Esophagus (tissue), 2 donors: ENCODE measurements at regions not wholly inside any gene's neighbourhood (a gene's known extent, or its start where the extent isn't known, plus 50 kb on each side); places are given as distances from the start of the nearest gene placed in this dataset.

ENCODE experiments used
- H3K27ac ChIP-seq, 2 donors: one replicate each; pipeline ENCODE4 v1.5.1; 2013; ENCODE audit warnings: low read depth in 2 of 2, mild to moderate bottlenecking in 2 of 2, inconsistent platforms in 1 of 2, low read length in 1 of 2, moderate library complexity in 1 of 2
- H3K27me3 ChIP-seq, 2 donors: one replicate each; pipeline ENCODE4 v1.6.1; 2013; ENCODE audit warnings: low read length in 2 of 2, control low read depth in 1 of 2, mild to moderate bottlenecking in 1 of 2; ENCODE audit not compliant: insufficient read depth in 2 of 2, control insufficient read depth in 1 of 2
- H3K36me3 ChIP-seq, 2 donors: one replicate each; pipeline ENCODE4 v1.6.1; 2013; ENCODE audit warnings: low read length in 1 of 2; ENCODE audit not compliant: control insufficient read depth in 2 of 2, insufficient read depth in 2 of 2
- H3K4me1 ChIP-seq, 2 donors: one replicate each; pipeline ENCODE4 v1.6.1; 2013; ENCODE audit warnings: low read length in 1 of 2; ENCODE audit not compliant: control insufficient read depth in 2 of 2, insufficient read depth in 2 of 2
- H3K4me3 ChIP-seq, 2 donors: one replicate each; pipeline ENCODE4 v1.5.1; 2013; ENCODE audit warnings: low read length in 2 of 2, mild to moderate bottlenecking in 2 of 2, low read depth in 1 of 2, moderate library complexity in 1 of 2
- H3K9me3 ChIP-seq, 2 donors: one replicate each; pipeline ENCODE4 v1.6.1; 2013; ENCODE audit warnings: mild to moderate bottlenecking in 2 of 2, low read depth in 1 of 2, low read length in 1 of 2, moderate library complexity in 1 of 2; ENCODE audit not compliant: control insufficient read depth in 2 of 2, insufficient read depth in 1 of 2
- WGBS, 2 donors: extraction: QIAGEN DNeasy Blood & Tissue Kit; methylation state at CpG; one replicate each; pipeline ENCODE4 v1.1.7; 2013; 5-methylcytosine and 5-hydroxymethylcytosine counted together
- donor health status: healthy with polysubstance abuse.
- donor health status: Bipolar disorder and iron deficiency.

- H3K9me3 ChIP-seq, result no peaks in the 10 kb centered on the region
- no peaks in the 10 kb centered on the region for H3K36me3 ChIP-seq
- 85 to 86% methylated on average over 14 of the region's 14 CpGs for WGBS, 2 donors
- no peak overlapping the region for H3K4me3 ChIP-seq
- H3K27me3 ChIP-seq, result no peaks in the 10 kb centered on the region
- no peaks in the 10 kb centered on the region for H3K4me1 ChIP-seq
- H3K27ac ChIP-seq, result no peak overlapping the region
These were observed 135.0 kb upstream of the ALKAL2 start for GRCh38 chr2:422676-423435.

GRCh38 chr2:421406-421805 is 133.5 kb upstream of the ALKAL2 start:
- H3K4me1 ChIP-seq, result no peaks in the 10 kb centered on the region
- no peak overlapping the region for H3K27ac ChIP-seq
- H3K9me3 ChIP-seq, result no peaks in the 10 kb centered on the region
- H3K4me3 ChIP-seq, result no peak overlapping the region
- WGBS, 2 donors, result 95 to 97% methylated on average over 14 of the region's 14 CpGs
- no peaks in the 10 kb centered on the region for H3K36me3 ChIP-seq
- peaks cover 0 to 2% of the 10 kb centered on the region in 2 donors for H3K27me3 ChIP-seq

- peaks cover 0 to 4% of the 10 kb centered on the region in 2 donors for H3K27me3 ChIP-seq
- no peak overlapping the region for H3K4me3 ChIP-seq
- H3K4me1 ChIP-seq, result no peaks in the 10 kb centered on the region
- 81 to 91% methylated on average over 18 to 24 of the region's 28 CpGs for WGBS, 2 donors
- no peak overlapping the region for H3K27ac ChIP-seq
- H3K9me3 ChIP-seq, result no peaks in the 10 kb centered on the region
- no peaks in the 10 kb centered on the region for H3K36me3 ChIP-seq
These were observed 131.9 kb upstream of the ALKAL2 start for GRCh38 chr2:419687-420317.

- Histone ChIP-seq H3K9me3 (no peaks in the 10 kb centered on the region), H3K4me3 (no peak overlapping the region), H3K27ac (no peak overlapping the region), H3K27me3 (peaks cover 0 to 4% of the 10 kb centered on the region in 2 donors), H3K4me1 (no peaks in the 10 kb centered on the region), H3K36me3 (no peaks in the 10 kb centered on the region)
- WGBS, 2 donors, result 67 to 68% methylated on average over 5 of the region's 5 CpGs
These were observed 129.8 kb upstream of the ALKAL2 start for GRCh38 chr2:417662-418061.

- no peaks in the 10 kb centered on the region for H3K9me3 ChIP-seq
- H3K4me3 ChIP-seq, result no peak overlapping the region
- WGBS, 2 donors, result 93 to 94% methylated on average over 3 of the region's 3 CpGs
- no peak overlapping the region for H3K27ac ChIP-seq
- H3K36me3 ChIP-seq, result no peaks in the 10 kb centered on the region
- H3K4me1 ChIP-seq, result no peaks in the 10 kb centered on the region
- H3K27me3 ChIP-seq, result peaks cover 0 to 4% of the 10 kb centered on the region in 2 donors
These were observed 129.1 kb upstream of the ALKAL2 start for GRCh38 chr2:417006-417405.

GRCh38 chr2:415986-416610 is 128.2 kb upstream of the ALKAL2 start:
- WGBS, 2 donors, result 89 to 91% methylated on average over 12 of the region's 12 CpGs
- H3K27ac ChIP-seq, result no peak overlapping the region
- H3K9me3 ChIP-seq, result no peaks in the 10 kb centered on the region
- H3K27me3 ChIP-seq, result peaks cover 0 to 4% of the 10 kb centered on the region in 2 donors
- no peaks in the 10 kb centered on the region for H3K4me1 ChIP-seq
- H3K36me3 ChIP-seq, result no peaks in the 10 kb centered on the region
- no peak overlapping the region for H3K4me3 ChIP-seq

- WGBS, 2 donors, result 78 to 79% methylated on average over 4 of the region's 4 CpGs
- no peaks in the 10 kb centered on the region for H3K27me3 ChIP-seq
- H3K4me3 ChIP-seq, result no peak overlapping the region
- no peak overlapping the region for H3K27ac ChIP-seq
- H3K36me3 ChIP-seq, result no peaks in the 10 kb centered on the region
- H3K9me3 ChIP-seq, result peaks cover 0 to 9% of the 10 kb centered on the region in 2 donors
- H3K4me1 ChIP-seq, result no peaks in the 10 kb centered on the region
These were observed 121.6 kb upstream of the ALKAL2 start for GRCh38 chr2:409523-409922.

GRCh38 chr2:407630-408029 is 119.7 kb upstream of the ALKAL2 start:
- 69 to 76% methylated on average over 9 of the region's 9 CpGs for WGBS, 2 donors
- H3K4me3 ChIP-seq, result no peak overlapping the region
- H3K27ac ChIP-seq, result no peak overlapping the region
- peaks cover 0 to 9% of the 10 kb centered on the region in 2 donors for H3K9me3 ChIP-seq
- no peaks in the 10 kb centered on the region for H3K27me3 ChIP-seq
- H3K36me3 ChIP-seq, result no peaks in the 10 kb centered on the region
- no peaks in the 10 kb centered on the region for H3K4me1 ChIP-seq

- Histone ChIP-seq H3K4me1 (no peaks in the 10 kb centered on the region), H3K27ac (no peak overlapping the region), H3K9me3 (peaks cover 0 to 9% of the 10 kb centered on the region in 2 donors), H3K27me3 (no peaks in the 10 kb centered on the region), H3K36me3 (no peaks in the 10 kb centered on the region), H3K4me3 (no peak overlapping the region)
- WGBS, 2 donors, result 56 to 62% methylated on average over 4 of the region's 4 CpGs
These were observed 119.0 kb upstream of the ALKAL2 start for GRCh38 chr2:406876-407275.
